Left renal cortex interstitium (tissue), 4 donors: ENCODE measurements at regions not wholly inside any gene's neighbourhood (a gene's known extent, or its start where the extent isn't known, plus 50 kb on each side); places are given as distances from the start of the nearest gene placed in this dataset.
"Not testable (repeated sequence)": the region's sequence is repeated elsewhere in the genome, so short reads cannot be mapped to it uniquely, and the experiment has no call there.

ENCODE experiments used
- DNase-seq, 4 donors: peaks; one replicate each; pipeline ENCODE4 v3.0.0-alpha.2; 2013; ENCODE audit warnings: low read depth in 4 of 4, low spot score in 2 of 4, missing footprints in 1 of 4

- DNase-seq: no peak
Measured at GRCh38 chr6:28785962-28786679, 137.7 kb downstream of the TRIM27 start.

- no peak for DNase-seq
Measured at GRCh38 chr6:28789553-28790083, 134.2 kb downstream of the TRIM27 start.

GRCh38 chr6:28791002-28791383 is 132.8 kb downstream of the TRIM27 start:
- no peak for DNase-seq

GRCh38 chr6:28794175-28795002 is 129.4 kb downstream of the TRIM27 start:
- DNase-seq: no peak

- DNase-seq: not testable (repeated sequence)
Measured at GRCh38 chr6:28800647-28801046, 123.1 kb downstream of the TRIM27 start.

GRCh38 chr6:28802417-28803336 is 121.1 kb downstream of the TRIM27 start:
- no peak for DNase-seq

- no peak for DNase-seq
Measured at GRCh38 chr6:28803337-28803709, 120.5 kb downstream of the TRIM27 start.

- no peak for DNase-seq
Measured at GRCh38 chr6:28807682-28808280, 116.0 kb downstream of the TRIM27 start.

GRCh38 chr6:28808383-28808782 is 115.4 kb downstream of the TRIM27 start:
- DNase-seq: no peak

- DNase-seq: no peak
Measured at GRCh38 chr6:28809947-28810658, 113.7 kb downstream of the TRIM27 start.

- no peak for DNase-seq
Measured at GRCh38 chr6:28810659-28811053, 113.1 kb downstream of the TRIM27 start.

GRCh38 chr6:28811873-28812272 is 111.9 kb downstream of the TRIM27 start:
- no peak for DNase-seq

- no peak for DNase-seq
Measured at GRCh38 chr6:28812778-28813569, 110.8 kb downstream of the TRIM27 start.

GRCh38 chr6:28814032-28814976 is 109.5 kb downstream of the TRIM27 start:
- DNase-seq: no peak

GRCh38 chr6:28816339-28816908 is 107.4 kb downstream of the TRIM27 start:
- no peak for DNase-seq

- DNase-seq: no peak
Measured at GRCh38 chr6:28816909-28817807, 106.6 kb downstream of the TRIM27 start.

GRCh38 chr6:28817808-28818145 is 106.0 kb downstream of the TRIM27 start:
- no peak for DNase-seq
